Stomach (tissue), 8 donors: ENCODE measurements at regions not wholly inside any gene's neighbourhood (a gene's known extent, or its start where the extent isn't known, plus 50 kb on each side); places are given as distances from the start of the nearest gene placed in this dataset.

Experiments
- DNase-seq, 2 donors: peaks; one replicate each; pipeline versions ENCODE4 v3.0.0 to v3.0.0-alpha.2; 2013 to 2019
- H3K27ac ChIP-seq, 5 donors: fragments of 200-600 bp in 4 of 5; sonication (generic) in 4 of 5; one replicate each; pipeline ENCODE4 v1.5.1; 2013 to 2019; ENCODE audit warnings: mild to moderate bottlenecking in 1 of 5, moderate library complexity in 1 of 5
- H3K27me3 ChIP-seq, 3 donors: fragments of 200-600 bp; sonication (generic); one replicate each; pipeline ENCODE4 v1.5.1; 2017 to 2019; ENCODE audit warnings: mixed run types in 1 of 3
- H3K36me3 ChIP-seq, 4 donors: fragments of 200-600 bp; sonication (generic); 1 replicate in 3 of 4; 2 replicates in 1 of 4; pipeline ENCODE4 v1.5.1; 2016 to 2019
- H3K4me1 ChIP-seq, 4 donors: fragments of 200-600 bp; sonication (generic); one replicate each; pipeline ENCODE4 v1.5.1; 2016 to 2019
- H3K4me3 ChIP-seq, 4 donors: fragments of 200-600 bp; sonication (generic) in 3 of 4; one replicate each; pipeline ENCODE4 v1.5.1; 2016 to 2019; ENCODE audit warnings: mild to moderate bottlenecking in 1 of 4
- H3K9me3 ChIP-seq, 4 donors: fragments of 200-600 bp; sonication (generic); one replicate each; pipeline ENCODE4 v1.5.1; 2016 to 2019
- EP300 ChIP-seq: sonication (generic); formaldehyde crosslinking; IDR thresholded peaks from one replicate; pipeline ENCODE4 v1.6.1; 2017; ENCODE audit warnings: antibody characterized with exemption
- POLR2A ChIP-seq, 4 donors: fragments of 450-650 bp; IDR thresholded peaks; one replicate each; pipeline ENCODE4 v1.6.1; 2016; ENCODE audit warnings: antibody characterized with exemption in 4 of 4, control low read depth in 2 of 4, mild to moderate bottlenecking in 1 of 4, moderate library complexity in 1 of 4
- POLR2AphosphoS5 ChIP-seq, 3 donors: sonication (generic); formaldehyde crosslinking; IDR thresholded peaks; one replicate each; pipeline ENCODE4 v1.6.1; 2016; ENCODE audit warnings: antibody characterized with exemption in 3 of 3
- WGBS, 5 donors: extraction: QIAGEN DNeasy Blood & Tissue Kit in 3 of 5; methylation state at CpG; one replicate each; pipeline versions ENCODE4 v1.1.5 to v1.1.7; 2013 to 2018; 5-methylcytosine and 5-hydroxymethylcytosine counted together
- intact Hi-C: fragments of 100-400 bp; cut with DNase I; formaldehyde crosslinking; loops from one replicate; pipeline ENCODE4 v1.15.1; 2023; ENCODE audit warnings: low total_unique reads
- TF ChIP-seq, protein P1 (sequence below), 7 experiments: fragments of 450-650 bp in 4 of 7; fragments of 200-600 bp in 3 of 7; sonication (generic) in 3 of 7; IDR thresholded peaks; one replicate each; pipeline ENCODE4 v1.5.1; 2016 to 2019; ENCODE audit warnings: antibody characterized with exemption in 7 of 7, control low read depth in 2 of 7, mild to moderate bottlenecking in 1 of 7
- donor health status: healthy with polysubstance abuse.
- donor health status: Bipolar disorder and iron deficiency.
- donor health status: healthy.

DNA sequence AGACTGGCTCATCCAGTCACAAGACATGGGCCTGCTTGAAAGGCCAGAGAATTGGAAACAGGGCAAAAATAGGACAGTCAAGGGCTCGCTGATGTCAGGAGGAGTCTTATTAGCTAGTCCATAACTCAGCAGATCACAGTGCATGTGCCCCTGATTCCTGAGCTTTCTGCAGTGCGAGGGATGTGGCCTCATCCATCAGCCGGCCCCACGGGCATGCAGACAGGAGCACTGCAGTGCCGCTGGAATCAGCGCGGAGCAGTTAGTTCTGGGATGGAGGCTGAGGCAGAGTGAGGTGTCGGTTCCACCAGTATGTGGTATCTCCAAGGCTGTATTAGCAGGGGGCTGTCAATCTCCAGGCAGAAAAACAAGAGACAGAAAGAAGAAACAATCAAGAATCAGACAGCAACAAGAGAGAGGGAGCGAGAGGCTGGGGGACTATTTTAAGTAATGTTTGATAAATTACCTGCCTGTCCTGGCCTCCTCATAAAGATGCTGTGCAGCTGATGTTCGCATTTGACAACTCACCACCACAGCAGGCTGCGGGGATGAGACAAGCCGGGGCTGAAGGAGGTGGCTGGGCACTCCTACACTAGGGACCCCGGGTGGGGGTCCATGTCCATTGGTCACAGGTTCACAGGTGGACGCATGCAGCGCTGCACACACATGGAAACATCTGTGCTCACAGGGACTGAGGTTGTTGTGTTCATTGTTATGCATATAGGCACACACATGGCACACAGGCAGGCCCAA lies 167.2 kb downstream of the TRIM29 start:
- H3K4me1 ChIP-seq, result no peaks in the 10 kb centered on the region
- TF ChIP-seq, protein P1, sequence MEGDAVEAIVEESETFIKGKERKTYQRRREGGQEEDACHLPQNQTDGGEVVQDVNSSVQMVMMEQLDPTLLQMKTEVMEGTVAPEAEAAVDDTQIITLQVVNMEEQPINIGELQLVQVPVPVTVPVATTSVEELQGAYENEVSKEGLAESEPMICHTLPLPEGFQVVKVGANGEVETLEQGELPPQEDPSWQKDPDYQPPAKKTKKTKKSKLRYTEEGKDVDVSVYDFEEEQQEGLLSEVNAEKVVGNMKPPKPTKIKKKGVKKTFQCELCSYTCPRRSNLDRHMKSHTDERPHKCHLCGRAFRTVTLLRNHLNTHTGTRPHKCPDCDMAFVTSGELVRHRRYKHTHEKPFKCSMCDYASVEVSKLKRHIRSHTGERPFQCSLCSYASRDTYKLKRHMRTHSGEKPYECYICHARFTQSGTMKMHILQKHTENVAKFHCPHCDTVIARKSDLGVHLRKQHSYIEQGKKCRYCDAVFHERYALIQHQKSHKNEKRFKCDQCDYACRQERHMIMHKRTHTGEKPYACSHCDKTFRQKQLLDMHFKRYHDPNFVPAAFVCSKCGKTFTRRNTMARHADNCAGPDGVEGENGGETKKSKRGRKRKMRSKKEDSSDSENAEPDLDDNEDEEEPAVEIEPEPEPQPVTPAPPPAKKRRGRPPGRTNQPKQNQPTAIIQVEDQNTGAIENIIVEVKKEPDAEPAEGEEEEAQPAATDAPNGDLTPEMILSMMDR (IDR thresholded peaks at IDR 0.05), result no peak
- TF ChIP-seq POLR2AphosphoS5 (IDR thresholded peaks at IDR 0.05) (no peak), EP300 (no peak), POLR2A (IDR thresholded peaks at IDR 0.05) (no peak)
- intact Hi-C loops, result no loop called here
- no peak overlapping the region for H3K4me3 ChIP-seq
- WGBS, 5 donors, result 74 to 80% (median 78%) methylated on average over 15 of the region's 15 CpGs
- no peaks in the 10 kb centered on the region for H3K9me3 ChIP-seq
- H3K27me3 ChIP-seq, result peaks cover 0 to 13% (median 0%) of the 10 kb centered on the region in 3 donors
- no peak for DNase-seq
- no peak overlapping the region for H3K27ac ChIP-seq
- H3K36me3 ChIP-seq, result no peaks in the 10 kb centered on the region

DNA sequence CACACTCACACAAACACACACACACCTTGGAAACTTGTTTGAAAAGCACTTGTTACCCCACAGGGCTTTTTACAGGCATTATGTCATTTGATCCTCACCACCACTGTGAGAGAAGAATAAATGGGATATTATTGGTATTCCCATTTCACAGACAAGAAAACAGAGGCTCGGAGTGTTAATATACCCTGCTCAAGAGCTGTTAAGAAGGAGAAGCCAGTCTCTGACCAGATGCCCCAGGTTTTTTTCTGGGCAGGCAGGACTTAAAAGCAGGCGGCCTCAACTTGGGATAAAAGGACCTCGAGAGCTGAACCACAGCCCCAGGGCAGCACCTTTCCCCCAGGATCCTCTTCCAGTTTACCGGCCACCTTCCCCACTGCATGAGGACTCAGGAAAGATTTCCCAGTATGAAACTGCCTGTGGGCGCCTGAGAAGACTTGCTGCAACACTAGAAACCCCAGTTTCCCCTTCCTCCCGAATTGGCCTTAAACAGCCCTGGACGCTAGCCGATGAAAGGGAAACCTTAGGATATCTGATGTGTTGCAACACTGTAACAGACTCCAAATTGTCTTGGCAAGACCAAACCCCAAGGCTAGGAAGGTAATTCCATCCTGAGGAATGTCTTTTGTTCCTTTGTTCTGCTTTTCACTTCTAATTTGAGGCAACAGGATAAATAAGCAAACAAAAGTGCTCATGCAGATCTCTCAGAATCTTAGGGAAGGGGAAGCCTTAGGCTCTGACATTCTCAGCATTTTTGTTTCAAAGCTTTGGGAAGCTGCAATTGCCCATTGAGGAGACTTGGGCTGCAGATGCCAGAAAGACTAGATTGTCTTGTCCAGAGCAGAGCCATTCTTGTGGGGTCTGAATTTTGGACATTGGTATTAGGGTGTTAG lies 173.5 kb downstream of the TRIM29 start:
- H3K4me3 ChIP-seq, result no peak overlapping the region
- no peak overlapping the region for H3K27ac ChIP-seq
- H3K36me3 ChIP-seq, result no peaks in the 10 kb centered on the region
- TF ChIP-seq EP300, result no peak
- TF ChIP-seq POLR2A (IDR thresholded peaks at IDR 0.05), result no peak
- no peak for TF ChIP-seq POLR2AphosphoS5 (IDR thresholded peaks at IDR 0.05)
- TF ChIP-seq, protein P1 (IDR thresholded peaks at IDR 0.05), result no peak
- peaks cover 0 to 29% (median 0%) of the 10 kb centered on the region in 3 donors for H3K27me3 ChIP-seq
- no peak for DNase-seq
- no peaks in the 10 kb centered on the region for H3K9me3 ChIP-seq
- intact Hi-C loops, result no loop called here
- H3K4me1 ChIP-seq, result no peaks in the 10 kb centered on the region
- 61 to 67% (median 63%) methylated on average over 8 of the region's 8 CpGs for WGBS, 5 donors

- no peak for DNase-seq
- Histone ChIP-seq H3K27me3 (peaks cover 0 to 14% (median 0%) of the 10 kb centered on the region in 3 donors), H3K9me3 (no peaks in the 10 kb centered on the region), H3K36me3 (no peaks in the 10 kb centered on the region), H3K4me1 (no peaks in the 10 kb centered on the region), H3K4me3 (no peak overlapping the region), H3K27ac (no peak overlapping the region)
- 63 to 86% (median 72%) methylated on average over 2 of the region's 2 CpGs for WGBS, 5 donors
- TF ChIP-seq, protein P1 (IDR thresholded peaks at IDR 0.05), result no peak
- TF ChIP-seq POLR2A (IDR thresholded peaks at IDR 0.05) (no peak), EP300 (no peak), POLR2AphosphoS5 (IDR thresholded peaks at IDR 0.05) (no peak)
- intact Hi-C loops, result no loop called here
Observed at GRCh38 chr11:119957951-119958350, 180.0 kb downstream of the TRIM29 start.

- 71 to 85% (median 74%) methylated on average over 6 of the region's 6 CpGs for WGBS, 5 donors
- Histone ChIP-seq H3K27me3 (peaks cover 0 to 25% (median 0%) of the 10 kb centered on the region in 3 donors), H3K27ac (no peak overlapping the region), H3K4me3 (no peak overlapping the region), H3K9me3 (no peaks in the 10 kb centered on the region), H3K36me3 (no peaks in the 10 kb centered on the region), H3K4me1 (no peaks in the 10 kb centered on the region)
- no peak for TF ChIP-seq POLR2AphosphoS5 (IDR thresholded peaks at IDR 0.05)
- no peak for TF ChIP-seq EP300
- no peak for TF ChIP-seq POLR2A (IDR thresholded peaks at IDR 0.05)
- TF ChIP-seq, protein P1 (IDR thresholded peaks at IDR 0.05), result no peak
- intact Hi-C loops, result no loop called here
- no peak for DNase-seq
Observed at GRCh38 chr11:119952441-119952840, 185.5 kb downstream of the TRIM29 start.
